ENCODE measurements at regions not wholly inside any gene's neighbourhood (a gene's known extent, or its start where the extent isn't known, plus 50 kb on each side); places are given as distances from the start of the nearest gene placed in this dataset.

- TF ChIP-seq, protein P1, sequence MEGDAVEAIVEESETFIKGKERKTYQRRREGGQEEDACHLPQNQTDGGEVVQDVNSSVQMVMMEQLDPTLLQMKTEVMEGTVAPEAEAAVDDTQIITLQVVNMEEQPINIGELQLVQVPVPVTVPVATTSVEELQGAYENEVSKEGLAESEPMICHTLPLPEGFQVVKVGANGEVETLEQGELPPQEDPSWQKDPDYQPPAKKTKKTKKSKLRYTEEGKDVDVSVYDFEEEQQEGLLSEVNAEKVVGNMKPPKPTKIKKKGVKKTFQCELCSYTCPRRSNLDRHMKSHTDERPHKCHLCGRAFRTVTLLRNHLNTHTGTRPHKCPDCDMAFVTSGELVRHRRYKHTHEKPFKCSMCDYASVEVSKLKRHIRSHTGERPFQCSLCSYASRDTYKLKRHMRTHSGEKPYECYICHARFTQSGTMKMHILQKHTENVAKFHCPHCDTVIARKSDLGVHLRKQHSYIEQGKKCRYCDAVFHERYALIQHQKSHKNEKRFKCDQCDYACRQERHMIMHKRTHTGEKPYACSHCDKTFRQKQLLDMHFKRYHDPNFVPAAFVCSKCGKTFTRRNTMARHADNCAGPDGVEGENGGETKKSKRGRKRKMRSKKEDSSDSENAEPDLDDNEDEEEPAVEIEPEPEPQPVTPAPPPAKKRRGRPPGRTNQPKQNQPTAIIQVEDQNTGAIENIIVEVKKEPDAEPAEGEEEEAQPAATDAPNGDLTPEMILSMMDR (IDR thresholded peaks at IDR 0.05): no peak
- TF ChIP-seq POLR2AphosphoS5 (IDR thresholded peaks at IDR 0.05): no peak
These were observed 49.7 kb upstream of the GLDC start for GRCh38 chr9:6695121-6695814.
